ENCODE measurements at regions not wholly inside any gene's neighbourhood (a gene's known extent, or its start where the extent isn't known, plus 50 kb on each side); places are given as distances from the start of the nearest gene placed in this dataset.

DNA sequence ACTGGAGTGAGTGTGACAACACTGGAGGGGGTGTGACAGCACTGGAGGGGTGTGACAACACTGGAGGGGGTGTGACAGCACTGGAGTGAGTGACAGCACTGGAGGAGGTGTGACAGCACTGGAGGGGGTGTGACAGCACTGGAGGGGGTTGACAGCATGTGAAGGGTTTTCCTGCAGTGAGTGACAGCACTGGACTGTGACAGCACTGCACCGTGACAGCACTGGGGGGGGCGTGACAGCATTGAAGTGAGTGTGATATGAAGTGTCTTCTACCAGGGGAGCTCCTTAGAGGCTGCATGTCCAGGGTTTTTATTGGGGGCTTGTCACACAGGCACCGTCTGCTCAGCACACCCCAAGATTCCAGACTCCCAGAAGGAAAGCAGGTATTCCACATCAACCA lies 274.8 kb downstream of the TEX29 start:
- ATAC-seq (no peak), DNase-seq (ENCODE audit: low spot score) (no peak)
- H3K9me3 Mint-ChIP-seq: peaks cover 35% of the 10 kb centered on the region
- TF ChIP-seq JAZF1 (CRISPR knock-in tag; IDR thresholded peaks at IDR 0.05): no peak
- TF ChIP-seq, protein P1, sequence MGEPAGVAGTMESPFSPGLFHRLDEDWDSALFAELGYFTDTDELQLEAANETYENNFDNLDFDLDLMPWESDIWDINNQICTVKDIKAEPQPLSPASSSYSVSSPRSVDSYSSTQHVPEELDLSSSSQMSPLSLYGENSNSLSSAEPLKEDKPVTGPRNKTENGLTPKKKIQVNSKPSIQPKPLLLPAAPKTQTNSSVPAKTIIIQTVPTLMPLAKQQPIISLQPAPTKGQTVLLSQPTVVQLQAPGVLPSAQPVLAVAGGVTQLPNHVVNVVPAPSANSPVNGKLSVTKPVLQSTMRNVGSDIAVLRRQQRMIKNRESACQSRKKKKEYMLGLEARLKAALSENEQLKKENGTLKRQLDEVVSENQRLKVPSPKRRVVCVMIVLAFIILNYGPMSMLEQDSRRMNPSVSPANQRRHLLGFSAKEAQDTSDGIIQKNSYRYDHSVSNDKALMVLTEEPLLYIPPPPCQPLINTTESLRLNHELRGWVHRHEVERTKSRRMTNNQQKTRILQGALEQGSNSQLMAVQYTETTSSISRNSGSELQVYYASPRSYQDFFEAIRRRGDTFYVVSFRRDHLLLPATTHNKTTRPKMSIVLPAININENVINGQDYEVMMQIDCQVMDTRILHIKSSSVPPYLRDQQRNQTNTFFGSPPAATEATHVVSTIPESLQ (CRISPR knock-in tag; IDR thresholded peaks at IDR 0.05): no peak
- TF ChIP-seq NFATC4 (CRISPR knock-in tag; IDR thresholded peaks at IDR 0.05): no peak
- TF ChIP-seq RELA (CRISPR knock-in tag; IDR thresholded peaks at IDR 0.05; ENCODE audit: borderline replicate concordance): no peak
- TF ChIP-seq RORB (CRISPR knock-in tag; IDR thresholded peaks at IDR 0.05): no peak
- TF ChIP-seq, protein P2, sequence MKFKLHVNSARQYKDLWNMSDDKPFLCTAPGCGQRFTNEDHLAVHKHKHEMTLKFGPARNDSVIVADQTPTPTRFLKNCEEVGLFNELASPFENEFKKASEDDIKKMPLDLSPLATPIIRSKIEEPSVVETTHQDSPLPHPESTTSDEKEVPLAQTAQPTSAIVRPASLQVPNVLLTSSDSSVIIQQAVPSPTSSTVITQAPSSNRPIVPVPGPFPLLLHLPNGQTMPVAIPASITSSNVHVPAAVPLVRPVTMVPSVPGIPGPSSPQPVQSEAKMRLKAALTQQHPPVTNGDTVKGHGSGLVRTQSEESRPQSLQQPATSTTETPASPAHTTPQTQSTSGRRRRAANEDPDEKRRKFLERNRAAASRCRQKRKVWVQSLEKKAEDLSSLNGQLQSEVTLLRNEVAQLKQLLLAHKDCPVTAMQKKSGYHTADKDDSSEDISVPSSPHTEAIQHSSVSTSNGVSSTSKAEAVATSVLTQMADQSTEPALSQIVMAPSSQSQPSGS (CRISPR knock-in tag; IDR thresholded peaks at IDR 0.05; ENCODE audit: borderline replicate concordance, low read depth): no peak
- no peak for TF ChIP-seq ZNF423 (CRISPR knock-in tag; IDR thresholded peaks at IDR 0.05)
- no peak overlapping the region for H3K27ac Mint-ChIP-seq
- ChIA-PET POLR2A (no interaction called here), CTCF (no interaction called here)
- peaks cover 8% of the 10 kb centered on the region for H3K27me3 Mint-ChIP-seq (ENCODE audit: low read depth)
- no peak overlapping the region for H3K4me3 Mint-ChIP-seq
- H3K4me1 Mint-ChIP-seq: peaks cover 33% of the 10 kb centered on the region
- H3K36me3 Mint-ChIP-seq: peaks cover 12% of the 10 kb centered on the region

DNA sequence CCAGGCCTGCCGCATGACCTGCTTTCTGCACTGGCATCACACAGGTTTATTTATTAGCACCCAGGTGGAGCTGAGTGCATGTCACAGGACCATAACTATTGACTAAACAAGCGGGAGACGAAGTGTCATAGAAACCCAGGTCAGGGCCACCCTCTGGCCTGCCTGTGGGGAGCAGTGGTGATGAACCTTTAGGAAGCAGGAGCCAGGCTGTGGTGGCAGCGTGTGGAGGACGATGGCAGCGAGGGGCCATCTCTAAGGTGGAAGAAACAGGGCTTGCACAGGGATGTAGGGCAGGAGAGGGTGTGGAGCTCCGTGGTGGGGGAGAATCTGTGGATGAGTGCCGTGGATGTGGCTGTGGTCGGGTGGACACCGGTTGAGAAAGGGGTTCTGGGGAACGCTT lies 275.3 kb downstream of the TEX29 start:
- no peak overlapping the region for H3K4me3 Mint-ChIP-seq
- CTCF ChIA-PET: interaction anchor here (1.8 kb wide), 2 partner anchors 91 to 121 kb away, joined by 5 to 11 read pairs; no protein-coding TSS in a partner anchor
- no peak overlapping the region for H3K27ac Mint-ChIP-seq
- DNase-seq (ENCODE audit: low spot score): no peak
- TF ChIP-seq ZNF263 (CRISPR knock-in tag; IDR thresholded peaks at IDR 0.05; ENCODE audit: low read depth) (no peak), SMAD4 (CRISPR knock-in tag; IDR thresholded peaks at IDR 0.05) (no peak), GABPB1 (CRISPR knock-in tag; IDR thresholded peaks at IDR 0.05) (no peak)
- POLR2A ChIA-PET: no interaction called here
- peaks cover 12% of the 10 kb centered on the region for H3K36me3 Mint-ChIP-seq
- H3K27me3 Mint-ChIP-seq (ENCODE audit: low read depth): peaks cover 8% of the 10 kb centered on the region
- peaks cover 33% of the 10 kb centered on the region for H3K9me3 Mint-ChIP-seq
- no peak for ATAC-seq
- peaks cover 38% of the 10 kb centered on the region for H3K4me1 Mint-ChIP-seq

DNA sequence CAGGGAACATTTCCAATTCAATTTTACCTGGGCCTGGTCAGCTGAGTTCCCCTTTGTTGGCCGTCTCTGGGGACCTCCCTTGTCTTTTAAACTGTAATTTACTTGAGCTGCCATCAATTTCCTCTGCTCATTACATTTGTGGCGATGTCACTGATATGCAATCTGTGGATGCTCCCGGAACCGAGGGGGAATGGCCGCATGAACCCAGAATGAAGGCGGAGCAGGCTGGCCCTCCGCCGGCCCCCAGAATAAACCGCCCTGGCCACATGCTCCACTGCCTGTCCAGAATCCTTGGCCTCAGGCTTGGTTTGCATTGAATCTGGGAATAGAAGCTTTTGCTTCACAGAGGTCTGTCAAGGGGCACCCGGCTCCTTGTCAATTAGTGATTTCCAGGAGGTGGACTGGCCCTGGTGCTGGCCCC lies 276.8 kb downstream of the TEX29 start:
- Mint-ChIP-seq H3K27ac (no peak overlapping the region), H3K36me3 (peaks cover 12% of the 10 kb centered on the region), H3K4me3 (no peak overlapping the region), H3K27me3 (ENCODE audit: low read depth) (peaks cover 8% of the 10 kb centered on the region), H3K4me1 (peaks cover 38% of the 10 kb centered on the region), H3K9me3 (peaks cover 30% of the 10 kb centered on the region)
- ATAC-seq: peak; percentile 57
- CTCF ChIA-PET: interaction anchor here (1.8 kb wide), 2 partner anchors 92 to 123 kb away, joined by 5 to 11 read pairs; no protein-coding TSS in a partner anchor
- TF ChIP-seq, protein P3, sequence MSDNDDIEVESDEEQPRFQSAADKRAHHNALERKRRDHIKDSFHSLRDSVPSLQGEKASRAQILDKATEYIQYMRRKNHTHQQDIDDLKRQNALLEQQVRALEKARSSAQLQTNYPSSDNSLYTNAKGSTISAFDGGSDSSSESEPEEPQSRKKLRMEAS (CRISPR knock-in tag; IDR thresholded peaks at IDR 0.05): peak; percentile 56; the same call in 1 of the 2 replicates
- no peak for TF ChIP-seq NR1H2 (CRISPR knock-in tag; IDR thresholded peaks at IDR 0.05)
- POLR2A ChIA-PET: interaction anchor here (1.1 kb wide), 1 partner anchor 15 kb away, joined by 3 read pairs; no protein-coding TSS in a partner anchor
- no peak for DNase-seq (ENCODE audit: low spot score)

DNA sequence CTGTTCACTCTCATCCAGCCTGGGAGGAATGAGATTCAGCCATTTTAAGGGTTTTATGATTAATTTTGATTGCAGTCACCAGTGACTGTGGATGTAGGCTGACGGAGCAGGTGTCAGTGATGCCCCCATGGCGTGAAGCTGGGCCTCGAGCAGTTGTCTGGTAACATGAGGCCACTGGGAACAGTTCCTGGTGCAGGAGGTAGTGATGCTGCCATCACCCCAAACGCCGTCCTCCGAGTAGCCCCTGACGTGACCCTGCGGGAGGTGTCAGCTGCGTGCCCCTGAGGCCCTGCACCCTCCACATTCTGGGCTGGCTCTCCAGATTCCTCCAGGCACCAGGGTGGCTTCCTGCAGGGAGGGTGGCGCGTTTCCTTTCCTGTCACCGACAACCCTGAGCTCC lies 277.2 kb downstream of the TEX29 start:
- Mint-ChIP-seq H3K36me3 (peaks cover 12% of the 10 kb centered on the region), H3K27me3 (ENCODE audit: low read depth) (peaks cover 8% of the 10 kb centered on the region), H3K4me1 (peaks cover 38% of the 10 kb centered on the region), H3K4me3 (no peak overlapping the region), H3K9me3 (peaks cover 30% of the 10 kb centered on the region), H3K27ac (no peak overlapping the region)
- ATAC-seq (no peak), DNase-seq (ENCODE audit: low spot score) (no peak)
- CTCF ChIA-PET: interaction anchor here (1.8 kb wide), 3 partner anchors 92 to 123 kb away, joined by 5 to 11 read pairs (median 6); no protein-coding TSS in a partner anchor
- TF ChIP-seq, protein P3 (CRISPR knock-in tag; IDR thresholded peaks at IDR 0.05): peak; percentile 38; the same call in 1 of the 2 replicates
- TF ChIP-seq IRF2 (CRISPR knock-in tag; IDR thresholded peaks at IDR 0.05; ENCODE audit: borderline replicate concordance, low read depth): no peak
- TF ChIP-seq, protein P4, sequence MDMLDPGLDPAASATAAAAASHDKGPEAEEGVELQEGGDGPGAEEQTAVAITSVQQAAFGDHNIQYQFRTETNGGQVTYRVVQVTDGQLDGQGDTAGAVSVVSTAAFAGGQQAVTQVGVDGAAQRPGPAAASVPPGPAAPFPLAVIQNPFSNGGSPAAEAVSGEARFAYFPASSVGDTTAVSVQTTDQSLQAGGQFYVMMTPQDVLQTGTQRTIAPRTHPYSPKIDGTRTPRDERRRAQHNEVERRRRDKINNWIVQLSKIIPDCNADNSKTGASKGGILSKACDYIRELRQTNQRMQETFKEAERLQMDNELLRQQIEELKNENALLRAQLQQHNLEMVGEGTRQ (CRISPR knock-in tag; IDR thresholded peaks at IDR 0.05): no peak
- TF ChIP-seq ELF4 (CRISPR knock-in tag; IDR thresholded peaks at IDR 0.05; ENCODE audit: low read depth): no peak
- TF ChIP-seq, protein P5, sequence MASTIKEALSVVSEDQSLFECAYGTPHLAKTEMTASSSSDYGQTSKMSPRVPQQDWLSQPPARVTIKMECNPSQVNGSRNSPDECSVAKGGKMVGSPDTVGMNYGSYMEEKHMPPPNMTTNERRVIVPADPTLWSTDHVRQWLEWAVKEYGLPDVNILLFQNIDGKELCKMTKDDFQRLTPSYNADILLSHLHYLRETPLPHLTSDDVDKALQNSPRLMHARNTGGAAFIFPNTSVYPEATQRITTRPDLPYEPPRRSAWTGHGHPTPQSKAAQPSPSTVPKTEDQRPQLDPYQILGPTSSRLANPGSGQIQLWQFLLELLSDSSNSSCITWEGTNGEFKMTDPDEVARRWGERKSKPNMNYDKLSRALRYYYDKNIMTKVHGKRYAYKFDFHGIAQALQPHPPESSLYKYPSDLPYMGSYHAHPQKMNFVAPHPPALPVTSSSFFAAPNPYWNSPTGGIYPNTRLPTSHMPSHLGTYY (CRISPR knock-in tag; IDR thresholded peaks at IDR 0.05): no peak
- no peak for TF ChIP-seq RELA (CRISPR knock-in tag; IDR thresholded peaks at IDR 0.05; ENCODE audit: borderline replicate concordance)
- no peak for TF ChIP-seq GTF2I (CRISPR knock-in tag; conservative IDR thresholded peaks at IDR 0.05)
- TF ChIP-seq, protein P6, sequence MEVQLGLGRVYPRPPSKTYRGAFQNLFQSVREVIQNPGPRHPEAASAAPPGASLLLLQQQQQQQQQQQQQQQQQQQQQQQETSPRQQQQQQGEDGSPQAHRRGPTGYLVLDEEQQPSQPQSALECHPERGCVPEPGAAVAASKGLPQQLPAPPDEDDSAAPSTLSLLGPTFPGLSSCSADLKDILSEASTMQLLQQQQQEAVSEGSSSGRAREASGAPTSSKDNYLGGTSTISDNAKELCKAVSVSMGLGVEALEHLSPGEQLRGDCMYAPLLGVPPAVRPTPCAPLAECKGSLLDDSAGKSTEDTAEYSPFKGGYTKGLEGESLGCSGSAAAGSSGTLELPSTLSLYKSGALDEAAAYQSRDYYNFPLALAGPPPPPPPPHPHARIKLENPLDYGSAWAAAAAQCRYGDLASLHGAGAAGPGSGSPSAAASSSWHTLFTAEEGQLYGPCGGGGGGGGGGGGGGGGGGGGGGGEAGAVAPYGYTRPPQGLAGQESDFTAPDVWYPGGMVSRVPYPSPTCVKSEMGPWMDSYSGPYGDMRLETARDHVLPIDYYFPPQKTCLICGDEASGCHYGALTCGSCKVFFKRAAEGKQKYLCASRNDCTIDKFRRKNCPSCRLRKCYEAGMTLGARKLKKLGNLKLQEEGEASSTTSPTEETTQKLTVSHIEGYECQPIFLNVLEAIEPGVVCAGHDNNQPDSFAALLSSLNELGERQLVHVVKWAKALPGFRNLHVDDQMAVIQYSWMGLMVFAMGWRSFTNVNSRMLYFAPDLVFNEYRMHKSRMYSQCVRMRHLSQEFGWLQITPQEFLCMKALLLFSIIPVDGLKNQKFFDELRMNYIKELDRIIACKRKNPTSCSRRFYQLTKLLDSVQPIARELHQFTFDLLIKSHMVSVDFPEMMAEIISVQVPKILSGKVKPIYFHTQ (CRISPR knock-in tag; IDR thresholded peaks at IDR 0.05): no peak
- TF ChIP-seq, protein P7, sequence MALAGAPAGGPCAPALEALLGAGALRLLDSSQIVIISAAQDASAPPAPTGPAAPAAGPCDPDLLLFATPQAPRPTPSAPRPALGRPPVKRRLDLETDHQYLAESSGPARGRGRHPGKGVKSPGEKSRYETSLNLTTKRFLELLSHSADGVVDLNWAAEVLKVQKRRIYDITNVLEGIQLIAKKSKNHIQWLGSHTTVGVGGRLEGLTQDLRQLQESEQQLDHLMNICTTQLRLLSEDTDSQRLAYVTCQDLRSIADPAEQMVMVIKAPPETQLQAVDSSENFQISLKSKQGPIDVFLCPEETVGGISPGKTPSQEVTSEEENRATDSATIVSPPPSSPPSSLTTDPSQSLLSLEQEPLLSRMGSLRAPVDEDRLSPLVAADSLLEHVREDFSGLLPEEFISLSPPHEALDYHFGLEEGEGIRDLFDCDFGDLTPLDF (CRISPR knock-in tag; IDR thresholded peaks at IDR 0.05): no peak
- POLR2A ChIA-PET: interaction anchor here (1.1 kb wide), 1 partner anchor 15 kb away, joined by 3 read pairs; no protein-coding TSS in a partner anchor

All from WTC11 (cell line).